GM21737 (cell line): ENCODE measurements at regions not wholly inside any gene's neighbourhood (a gene's known extent, or its start where the extent isn't known, plus 50 kb on each side); places are given as distances from the start of the nearest gene placed in this dataset.
"Not testable (repeated sequence)": the region's sequence is repeated elsewhere in the genome, so short reads cannot be mapped to it uniquely, and the experiment has no call there.

Source experiments
- ATAC-seq: cut with Tn5 transposase; IDR thresholded peaks from one replicate; pipeline ENCODE4 v1.9.1; 2021; ENCODE audit warnings: mild to moderate bottlenecking, moderate library complexity; ENCODE audit not compliant: unreplicated experiment

DNA sequence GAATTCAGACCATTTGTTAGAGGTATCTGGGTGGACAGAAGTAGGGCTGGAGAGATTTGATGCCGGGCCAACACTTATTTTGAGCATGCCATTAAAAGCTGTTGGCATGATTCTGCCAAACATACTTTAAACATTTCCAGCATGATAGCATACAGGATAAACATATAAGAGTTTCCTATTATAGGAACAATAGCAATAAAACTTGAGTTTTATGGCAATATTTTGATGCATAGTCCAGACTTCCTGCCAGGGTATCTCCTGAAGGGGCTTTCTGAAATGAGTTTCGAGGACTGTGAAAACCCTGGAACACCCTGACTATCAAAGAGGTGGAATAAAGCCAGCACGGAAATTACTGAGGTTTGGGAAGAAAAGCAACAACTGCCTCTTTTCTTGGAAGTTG is 1398.0 kb upstream of the NXPH2 start:
- ATAC-seq = no peak

DNA sequence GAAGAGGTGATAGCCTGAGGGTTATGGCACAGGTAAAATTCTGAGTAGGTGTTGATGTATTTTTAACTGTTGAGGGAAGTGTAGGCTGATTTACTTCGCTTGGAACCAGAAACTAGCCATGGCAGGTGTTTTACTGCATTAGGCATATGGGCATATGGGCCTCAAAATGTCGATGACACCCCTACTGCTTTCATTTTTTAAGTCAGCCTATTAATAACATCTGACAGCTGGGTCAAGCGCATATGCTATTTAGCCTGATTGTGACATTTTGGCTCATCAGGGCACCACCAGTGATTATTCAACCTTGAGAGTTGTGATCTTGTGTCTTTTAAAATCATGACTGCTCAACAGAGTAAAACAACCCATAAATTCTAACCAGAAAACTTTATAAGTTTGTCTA is 1396.9 kb upstream of the NXPH2 start:
- no peak for ATAC-seq

DNA sequence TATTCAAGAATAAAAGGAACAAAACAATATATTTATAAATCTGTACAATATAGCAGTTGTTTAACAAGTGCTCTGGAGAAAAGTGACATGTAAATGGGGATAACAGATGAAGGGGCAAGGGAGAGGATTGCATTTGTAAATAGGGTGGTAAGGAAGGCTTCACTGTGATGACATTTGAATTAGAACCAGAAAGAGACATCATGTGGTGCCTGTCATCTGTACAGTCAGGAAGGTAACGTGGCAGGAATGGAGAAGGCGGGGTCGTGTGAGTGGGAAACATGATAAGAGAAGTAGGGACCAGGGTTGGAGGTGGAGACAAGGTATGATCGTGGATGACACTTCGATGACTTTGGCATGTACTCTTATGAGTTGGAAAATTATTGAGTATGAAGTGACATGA is 1393.6 kb upstream of the NXPH2 start:
- no peak for ATAC-seq

DNA sequence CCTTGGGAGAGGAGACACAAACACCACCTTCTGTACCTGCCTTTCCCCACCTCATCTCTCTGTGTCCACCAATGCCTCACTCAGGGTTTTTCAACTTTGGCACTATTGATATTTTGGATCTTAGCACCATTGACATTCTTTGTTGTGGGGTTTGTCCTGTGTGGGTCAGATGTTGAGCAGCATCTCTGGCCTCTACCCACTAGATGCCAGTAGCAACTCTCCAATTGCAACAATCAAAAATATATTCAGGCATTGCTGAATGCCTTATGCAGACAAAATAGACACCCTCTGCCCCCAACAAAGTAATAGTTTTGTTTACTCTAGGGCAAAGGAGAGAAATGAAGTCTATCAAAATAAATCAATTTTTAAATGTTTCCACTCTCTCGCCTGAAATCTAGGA is 1384.3 kb upstream of the NXPH2 start:
- no peak for ATAC-seq

DNA sequence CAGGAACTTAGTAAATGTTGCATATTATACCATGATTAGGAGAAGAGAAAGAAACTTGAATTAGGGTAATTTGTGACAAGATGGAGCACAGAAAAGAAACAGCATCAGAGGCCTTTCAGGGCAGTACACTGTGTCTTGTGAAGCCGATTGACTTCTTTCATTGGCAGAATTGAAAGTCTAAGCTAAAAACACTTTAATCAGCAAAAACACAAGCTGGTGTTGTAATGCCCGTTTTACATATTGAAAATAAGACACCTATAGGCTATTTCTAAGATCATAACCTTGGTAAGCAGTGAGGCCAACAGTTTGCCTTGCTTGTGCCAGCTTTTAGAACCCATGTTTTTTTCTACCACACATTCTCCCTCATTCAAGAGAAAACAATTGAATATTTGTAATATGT is 1378.1 kb upstream of the NXPH2 start:
- ATAC-seq = no peak

DNA sequence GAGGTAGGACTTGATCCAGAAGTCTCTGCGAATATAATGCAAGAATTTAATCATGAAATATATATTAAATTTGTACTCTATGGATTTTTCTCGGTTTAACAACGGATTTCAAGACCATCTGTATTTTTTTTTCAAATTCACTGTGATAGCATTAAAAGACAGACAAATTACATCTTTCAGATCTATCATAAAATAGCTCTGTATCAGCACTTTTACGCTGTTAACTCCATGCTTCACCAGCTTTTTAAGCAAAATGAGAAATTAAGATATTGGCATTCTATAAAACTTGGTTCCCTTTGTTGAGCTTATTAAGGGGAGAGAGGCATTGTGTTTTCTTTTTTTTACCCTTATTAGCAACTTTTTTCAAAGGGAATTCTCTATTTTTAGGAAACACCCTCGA is 1377.6 kb upstream of the NXPH2 start:
- no peak for ATAC-seq

DNA sequence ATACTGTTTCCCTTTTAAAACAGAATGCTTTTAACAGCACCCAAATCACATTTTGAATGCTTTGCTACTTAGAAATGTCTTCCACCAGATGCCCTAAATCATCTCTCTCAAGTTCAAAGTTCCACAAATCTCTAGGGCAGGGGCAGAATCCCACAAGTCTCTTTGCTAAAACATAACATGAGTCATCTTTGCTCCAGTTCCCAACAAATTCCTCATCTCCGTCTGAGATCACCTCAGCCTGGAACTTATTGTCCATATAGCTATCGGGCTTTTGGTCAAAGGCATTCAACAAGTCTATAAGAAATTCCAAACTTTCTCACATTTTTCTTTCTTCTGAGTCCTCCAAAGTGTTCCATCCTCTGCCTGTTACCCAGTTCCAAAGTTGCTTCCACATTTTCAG is 1374.5 kb upstream of the NXPH2 start:
- no peak for ATAC-seq

DNA sequence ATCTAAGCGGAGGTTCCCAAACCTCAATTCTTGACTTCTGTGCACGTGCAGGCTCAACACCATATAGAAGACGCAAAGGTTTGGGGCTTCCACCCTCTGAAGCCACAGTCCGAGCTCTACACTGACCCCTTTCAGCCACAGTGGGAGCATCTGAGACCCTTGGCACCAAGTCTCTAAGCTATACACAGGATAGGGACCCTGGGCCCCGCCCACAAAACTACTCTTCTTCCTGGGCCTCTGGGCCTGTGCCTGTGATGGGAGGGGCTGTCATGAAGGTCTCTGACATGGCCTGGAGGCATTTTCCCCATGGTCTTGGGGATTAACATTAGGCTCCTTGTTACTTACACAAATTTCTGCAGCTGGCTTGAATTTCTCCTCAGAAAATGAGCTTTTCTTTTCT is 1374.1 kb upstream of the NXPH2 start:
- ATAC-seq = no peak

DNA sequence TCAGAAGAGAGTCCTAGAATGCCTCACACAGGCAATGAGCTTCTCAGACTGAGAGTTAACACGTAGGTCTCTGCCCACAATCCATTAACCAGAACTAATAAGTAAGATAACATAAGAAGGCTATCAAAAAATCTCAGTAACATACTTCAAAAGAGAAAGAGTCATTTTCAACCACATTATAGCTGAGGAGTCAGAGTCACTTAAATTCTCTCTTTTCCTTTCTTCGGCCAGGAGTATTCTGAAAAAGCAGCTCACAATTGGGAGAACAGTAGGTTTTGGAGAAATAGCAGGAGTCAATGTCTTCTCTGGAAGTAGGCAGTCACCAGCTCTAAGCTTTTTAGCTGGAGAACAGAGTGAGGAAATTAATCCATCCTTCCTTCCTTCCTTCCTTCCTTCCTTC is 1364.4 kb upstream of the NXPH2 start:
- no peak for ATAC-seq

DNA sequence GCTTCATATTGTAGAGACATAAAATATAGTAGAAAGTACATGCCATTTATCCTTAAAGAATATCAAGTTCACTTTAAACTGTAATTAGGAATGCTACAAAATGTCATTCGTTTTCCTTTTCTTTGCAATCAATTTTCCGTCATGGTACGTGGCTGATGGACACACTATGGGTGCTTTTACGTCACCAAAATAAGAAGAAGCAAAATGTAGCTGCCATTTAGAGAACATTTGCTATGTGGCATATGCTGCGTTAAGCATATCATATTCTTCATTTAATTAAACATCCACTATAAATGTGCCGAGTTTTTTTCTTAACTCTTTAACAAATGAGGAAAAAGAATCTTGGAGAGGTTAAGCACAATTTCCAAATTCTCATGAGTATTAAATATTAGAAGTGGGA is 1358.5 kb upstream of the NXPH2 start:
- ATAC-seq = no peak

DNA sequence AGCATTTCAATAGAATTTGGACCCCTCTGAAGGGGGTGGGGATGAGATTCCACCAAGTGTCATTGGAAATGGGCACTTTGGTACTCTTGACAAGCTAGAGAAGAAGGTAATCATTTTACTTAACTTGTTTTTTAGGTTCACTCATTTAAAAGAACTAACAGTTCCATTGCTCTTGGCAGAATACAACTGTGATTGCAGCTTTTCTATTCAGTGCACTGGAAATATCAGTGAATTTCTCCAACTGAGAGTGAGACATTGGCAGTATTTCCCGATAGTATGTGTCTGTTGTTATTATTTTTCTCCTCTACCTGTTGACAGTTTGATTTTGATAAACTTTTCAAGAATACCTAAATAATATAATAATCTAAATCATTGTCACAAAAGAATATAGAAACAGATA is 1356.7 kb upstream of the NXPH2 start:
- no peak for ATAC-seq

DNA sequence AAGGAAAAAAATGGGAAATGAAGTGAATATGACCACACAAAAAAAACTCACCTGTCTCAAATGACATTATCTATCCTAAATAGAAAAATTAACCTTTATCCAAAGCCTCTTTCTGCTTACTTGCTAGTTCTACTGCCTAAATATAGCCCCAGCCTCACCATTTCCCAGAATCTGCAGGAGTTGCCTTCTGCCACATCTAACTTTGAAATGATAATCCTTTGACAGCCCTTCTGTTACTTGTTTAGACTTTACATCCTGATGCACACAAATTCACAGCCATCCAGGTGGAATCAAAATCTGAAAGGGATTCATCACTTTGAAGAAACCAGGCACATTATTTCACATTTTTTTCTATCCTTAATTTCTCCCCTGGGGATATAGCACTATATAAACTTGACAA is 1356.2 kb upstream of the NXPH2 start:
- ATAC-seq = no peak

DNA sequence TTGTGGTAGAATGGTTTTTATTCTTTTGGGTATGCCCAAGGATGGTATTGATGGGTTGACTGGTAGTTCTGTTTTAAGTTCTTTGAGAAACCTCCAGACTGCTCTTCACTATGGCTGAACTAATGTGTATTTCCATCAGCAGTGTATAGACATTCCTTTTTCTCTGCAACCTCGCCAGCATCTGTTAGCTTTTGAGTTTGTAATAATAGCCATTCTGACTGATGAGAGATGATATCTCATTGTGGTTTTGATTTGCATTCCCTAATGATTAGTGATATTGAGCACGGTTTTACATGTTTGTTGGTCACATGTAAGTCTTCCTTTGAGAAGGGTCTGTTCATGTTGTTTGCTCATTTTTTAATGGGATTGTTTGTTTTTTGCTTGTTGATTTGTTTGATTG is 1348.7 kb upstream of the NXPH2 start:
- no peak for ATAC-seq

DNA sequence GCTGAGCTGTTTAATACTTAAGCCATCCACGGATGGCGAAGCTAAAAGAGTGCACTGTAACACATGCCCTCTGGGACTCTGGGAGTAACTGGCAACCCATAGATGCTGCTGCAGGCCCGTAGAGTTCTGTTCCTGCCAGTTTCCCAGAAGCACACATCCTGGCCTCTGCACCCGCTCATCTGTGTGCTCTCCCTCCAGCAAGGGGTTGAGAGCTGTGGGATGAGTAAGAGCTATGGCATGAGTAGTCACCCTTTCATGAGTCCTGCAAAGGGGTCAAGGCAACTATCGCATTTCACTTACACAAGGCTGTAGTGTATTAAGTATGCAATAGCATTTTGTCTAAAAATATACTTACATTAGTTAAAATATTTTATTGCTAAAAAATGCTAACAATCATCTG is 1341.8 kb upstream of the NXPH2 start:
- ATAC-seq = no peak

DNA sequence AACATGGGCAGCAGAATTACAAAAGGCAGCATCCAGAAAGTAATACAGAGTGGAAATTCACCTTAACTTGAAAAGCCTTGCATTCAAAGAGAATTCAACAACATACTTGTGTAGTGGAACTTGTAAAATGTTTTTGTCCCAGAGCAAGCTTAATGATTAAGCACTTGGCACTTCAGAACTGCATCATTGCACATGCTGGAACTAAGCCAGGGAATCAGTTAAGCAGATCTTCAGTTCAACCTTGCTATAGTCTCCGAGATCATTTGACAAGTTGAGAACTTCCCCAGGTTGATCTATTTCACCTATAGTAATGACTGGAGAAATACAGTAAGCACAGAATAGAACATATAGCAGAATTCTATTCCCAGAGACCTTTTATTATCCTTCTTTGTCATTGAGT is 1337.2 kb upstream of the NXPH2 start:
- no peak for ATAC-seq

DNA sequence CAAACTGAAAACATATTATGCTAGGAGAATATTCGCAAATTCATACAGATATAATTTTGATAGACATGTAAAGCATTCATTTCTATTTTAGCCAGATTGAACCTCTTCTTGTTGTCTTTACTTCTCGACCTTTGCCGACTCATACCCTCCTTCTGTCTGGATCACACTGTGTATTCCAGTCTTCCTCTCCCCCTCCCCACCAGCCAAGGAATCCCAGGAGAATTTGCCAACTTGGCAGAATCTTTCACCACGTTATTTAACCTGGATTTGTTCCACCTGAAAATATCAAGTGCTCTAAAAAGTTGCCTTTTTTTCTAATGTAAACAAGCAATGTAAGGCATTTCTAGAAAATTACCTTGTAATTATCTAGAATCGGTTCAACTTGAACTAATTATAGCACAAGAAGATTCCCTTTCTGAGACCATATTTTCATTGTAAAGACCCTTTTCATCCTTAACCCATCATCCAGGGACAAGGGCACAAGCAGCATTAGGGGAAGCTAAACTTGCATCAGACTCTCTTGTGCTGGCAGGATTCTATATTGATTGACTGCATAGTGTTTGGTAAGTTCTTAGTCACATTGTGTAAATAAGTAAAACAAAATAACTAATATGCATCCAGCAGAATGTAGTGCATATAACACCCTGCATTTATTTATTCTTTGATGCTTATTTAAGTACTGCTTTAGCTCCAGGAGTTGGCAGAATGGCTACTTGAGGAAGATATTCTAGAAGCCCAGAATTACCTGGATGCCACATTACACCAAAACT is 1328.7 kb upstream of the NXPH2 start:
- ATAC-seq = no peak

DNA sequence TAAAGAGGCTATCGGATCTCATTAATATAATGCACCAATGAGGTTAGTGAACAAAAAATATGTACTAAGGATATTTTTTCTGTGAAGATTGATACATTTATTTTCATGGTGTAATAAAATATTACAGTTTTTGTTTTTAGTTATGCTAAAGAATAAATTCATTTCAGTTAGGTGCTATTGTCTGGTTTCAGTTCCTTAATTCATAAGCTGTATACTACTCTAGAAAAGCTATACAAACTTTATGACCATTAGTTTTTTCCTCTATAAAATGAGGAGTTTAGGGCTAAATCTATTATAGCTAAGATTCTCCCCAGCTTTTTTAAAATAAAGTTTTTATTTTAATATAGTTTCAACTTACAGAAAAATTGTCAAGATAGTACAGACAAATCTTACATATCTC is 1311.7 kb upstream of the NXPH2 start:
- ATAC-seq = no peak

DNA sequence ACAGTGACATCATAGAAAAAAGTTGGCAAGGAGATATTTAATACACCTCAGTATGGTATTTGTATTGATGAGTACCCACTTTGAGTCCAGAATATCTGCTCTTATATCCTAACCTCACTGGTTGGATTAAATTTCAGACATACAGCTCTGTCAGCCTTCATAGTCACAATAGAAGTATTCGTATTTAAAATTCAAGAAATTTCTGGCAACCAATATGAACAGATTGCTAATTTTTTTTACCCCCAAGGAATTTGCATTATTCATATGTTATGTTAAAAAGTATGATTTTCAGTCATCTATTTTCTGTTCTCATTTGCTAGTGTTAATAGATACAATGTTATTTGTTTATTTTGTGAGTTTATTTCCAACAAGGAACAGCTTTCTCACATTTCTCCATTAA is 1306.8 kb upstream of the NXPH2 start:
- ATAC-seq = no peak

DNA sequence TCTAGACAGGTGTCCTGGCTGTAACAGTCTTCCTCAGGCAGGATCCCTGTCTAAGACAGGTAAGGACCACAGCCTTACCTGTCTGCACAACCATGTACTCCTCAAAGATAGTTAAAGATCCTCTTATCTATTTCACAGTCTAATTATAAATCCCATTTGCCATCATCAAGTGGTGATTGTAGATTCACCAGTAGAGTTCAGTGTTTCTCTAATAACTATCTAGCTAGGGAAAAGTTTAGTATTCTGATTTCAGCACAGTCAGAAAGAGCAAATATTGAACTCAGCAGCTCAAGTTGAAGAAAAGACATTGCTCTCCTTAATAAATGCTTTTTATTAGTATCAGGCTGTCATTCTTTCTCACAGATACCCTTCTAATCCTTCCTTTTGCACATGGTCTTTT is 1305.5 kb upstream of the NXPH2 start:
- ATAC-seq = no peak

DNA sequence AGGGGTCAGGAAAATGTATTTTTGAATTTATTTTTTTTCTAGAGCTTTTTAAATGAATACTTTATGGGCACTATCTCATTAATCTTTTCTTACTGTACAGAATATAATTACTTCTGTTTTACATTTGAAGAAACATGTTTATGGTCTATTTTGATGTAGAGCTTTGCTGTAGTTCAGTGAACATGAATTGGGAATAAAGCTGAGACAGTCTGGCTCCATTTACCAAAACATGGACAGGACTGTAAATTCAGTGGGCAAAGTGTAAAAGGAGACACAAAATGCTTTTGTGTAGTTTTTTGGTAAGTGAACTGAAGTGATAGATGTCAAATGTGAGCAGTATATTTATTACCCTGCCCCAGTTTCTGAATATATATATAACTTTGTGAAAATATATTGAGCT is 1298.8 kb upstream of the NXPH2 start:
- ATAC-seq = no peak

DNA sequence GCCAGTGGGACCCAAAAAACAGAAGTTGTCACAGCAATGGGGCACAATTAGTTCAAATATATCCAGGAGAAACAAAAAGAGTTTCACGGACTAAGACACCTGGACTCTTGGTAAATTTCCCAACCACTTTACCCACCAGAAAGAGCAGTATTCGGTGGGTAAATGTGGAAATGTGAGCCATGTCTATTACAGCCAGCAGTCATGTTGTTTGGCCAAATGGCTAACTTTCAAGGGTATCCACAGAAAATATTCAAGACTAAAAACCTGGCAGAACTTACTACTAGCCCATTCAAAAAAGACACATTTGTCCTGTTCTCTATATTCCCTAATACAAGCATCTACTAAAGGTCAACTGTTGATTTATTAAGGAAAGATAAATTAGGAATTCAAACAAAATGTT is 1296.0 kb upstream of the NXPH2 start:
- no peak for ATAC-seq

DNA sequence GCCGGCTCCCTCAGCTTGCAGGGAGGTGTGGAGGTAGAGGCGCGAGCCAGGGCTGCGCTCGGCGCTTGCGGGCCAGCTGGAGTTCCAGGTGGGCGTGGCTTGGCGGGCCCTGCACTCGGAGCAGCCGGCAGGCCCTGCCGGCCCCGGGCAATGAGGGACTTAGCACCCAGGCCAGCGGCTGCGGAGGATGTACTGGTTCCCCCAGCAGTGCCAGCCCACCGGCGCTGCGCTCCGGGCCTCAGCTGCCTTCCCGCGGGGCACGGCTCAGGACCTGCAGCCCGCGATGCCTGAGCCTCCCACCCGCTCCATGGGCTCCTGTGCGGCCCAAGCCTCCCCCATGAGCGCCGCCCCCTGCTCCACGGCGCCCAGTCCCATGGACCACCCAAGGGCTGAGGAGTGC is 1293.6 kb upstream of the NXPH2 start:
- not testable (repeated sequence) for ATAC-seq

DNA sequence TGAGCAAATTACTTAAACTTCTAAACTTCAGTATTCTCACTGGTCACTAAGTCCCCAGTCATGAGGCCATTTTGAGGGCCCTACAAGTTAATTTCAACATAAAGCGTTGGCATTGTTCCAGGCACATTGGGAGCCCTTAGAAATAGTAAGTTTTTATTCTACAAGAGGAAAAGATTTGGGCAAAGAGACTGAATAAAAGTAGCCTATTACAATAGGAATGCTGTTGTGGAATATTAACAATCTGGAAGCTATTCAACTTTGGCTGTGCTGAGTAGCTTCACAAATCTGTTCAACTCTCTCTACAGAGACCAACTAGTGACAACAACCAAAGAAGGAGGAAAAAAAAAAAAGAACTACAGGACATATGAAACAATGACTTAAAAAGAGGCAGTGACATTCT is 1287.5 kb upstream of the NXPH2 start:
- ATAC-seq = no peak
